HepG2 (cell line): ENCODE measurements at regions not wholly inside any gene's neighbourhood (a gene's known extent, or its start where the extent isn't known, plus 50 kb on each side); places are given as distances from the start of the nearest gene placed in this dataset.

ENCODE experiments used
- ELF1 ChIP-seq: sonication (generic); formaldehyde crosslinking; IDR thresholded peaks from 2 replicates; pipeline ENCODE4 v1.4.0; 2020; ENCODE audit warnings: missing genetic modification reagents
- EP300 ChIP-seq, 3 experiments: sonication (generic) in 1 of 3; formaldehyde crosslinking in 1 of 3; IDR thresholded peaks; 2 replicates each; pipeline versions ENCODE4 v1.5.1 to v1.6.1; 2011 to 2020; ENCODE audit warnings: low read depth in 2 of 3, low read length in 2 of 3, borderline replicate concordance in 1 of 3, improper control_type of control experiment in 1 of 3, mild to moderate bottlenecking in 1 of 3, missing genetic modification reagents in 1 of 3, moderate library complexity in 1 of 3
- FOXJ3 ChIP-seq: sonication (generic); formaldehyde crosslinking; IDR thresholded peaks from 2 replicates; pipeline ENCODE4 v1.4.0; 2020; ENCODE audit warnings: missing genetic modification reagents, mild to moderate bottlenecking, borderline replicate concordance
- FOXP1 ChIP-seq, 2 experiments: fragments of 450-650 bp in 1 of 2; IDR thresholded peaks; 2 replicates each; pipeline ENCODE4 v1.6.1; 2017 to 2018; ENCODE audit warnings: antibody characterized with exemption in 1 of 2
- HNRNPL ChIP-seq: fragments of 200-400 bp; formaldehyde crosslinking; IDR thresholded peaks from 2 replicates; pipeline ENCODE4 v1.6.1; 2017; ENCODE audit warnings: mild to moderate bottlenecking, low read depth, low read length
- IRF9 ChIP-seq: sonication (generic); formaldehyde crosslinking; IDR thresholded peaks from 2 replicates; pipeline ENCODE4 v1.8.0; 2022; ENCODE audit warnings: missing genetic modification reagents, mild to moderate bottlenecking, borderline replicate concordance
- KAT2B ChIP-seq: fragments of 150-350 bp; IDR thresholded peaks from 2 replicates; pipeline ENCODE4 v1.6.1; 2014; ENCODE audit warnings: low read depth, low read length, borderline replicate concordance
- POLR2AphosphoS5 ChIP-seq: IDR thresholded peaks from 2 replicates; pipeline ENCODE4 v1.6.1; 2012; ENCODE audit warnings: low read depth, low read length
- ZBTB40 ChIP-seq, 2 experiments: fragments of 450-650 bp in 1 of 2; sonication (generic) in 1 of 2; formaldehyde crosslinking in 1 of 2; IDR thresholded peaks; 2 replicates each; pipeline versions ENCODE4 v1.6.1 to v1.8.0; 2016 to 2022; ENCODE audit warnings: antibody characterized with exemption in 1 of 2, mild to moderate bottlenecking in 1 of 2, missing genetic modification reagents in 1 of 2
- ZNF251 ChIP-seq: sonication (generic); formaldehyde crosslinking; IDR thresholded peaks from 2 replicates; pipeline ENCODE4 v1.9.0; 2021; ENCODE audit warnings: mild to moderate bottlenecking, missing genetic modification reagents
- ZNF639 ChIP-seq: conservative IDR thresholded peaks from 2 replicates; pipeline ENCODE4 v1.6.1; 2018; ENCODE audit warnings: missing genetic modification reagents
- ZNF704 ChIP-seq: sonication (generic); formaldehyde crosslinking; IDR thresholded peaks from 2 replicates; pipeline ENCODE4 v1.8.1; 2023; ENCODE audit warnings: mild to moderate bottlenecking, inconsistent platforms, moderate library complexity, missing genetic modification reagents, borderline replicate concordance
- ZNF792 ChIP-seq: IDR thresholded peaks from 2 replicates; pipeline ENCODE4 v1.6.1; 2016
- ZNF841 ChIP-seq: sonication (generic); formaldehyde crosslinking; IDR thresholded peaks from 2 replicates; pipeline ENCODE4 v1.8.1; 2023; ENCODE audit warnings: missing genetic modification reagents, borderline replicate concordance

GRCh38 chr2:16317211-16317830 lies 348.3 kb downstream of the CYRIA start:
- TF ChIP-seq EP300 (IDR thresholded peaks at IDR 0.05; ENCODE audit: low read depth in 2 of 2, low read length in 2 of 2) (no peak), EP300 (CRISPR knock-in tag; IDR thresholded peaks at IDR 0.05; ENCODE audit: borderline replicate concordance) (no peak), ZNF704 (no peak), ZBTB40 (IDR thresholded peaks at IDR 0.05) (no peak), ZBTB40 (CRISPR knock-in tag; IDR thresholded peaks at IDR 0.05) (no peak), ZNF251 (CRISPR knock-in tag) (no peak), HNRNPL (no peak), ELF1 (no peak), POLR2AphosphoS5 (no peak), FOXP1 (IDR thresholded peaks at IDR 0.05) (no peak), FOXP1 (CRISPR knock-in tag; IDR thresholded peaks at IDR 0.05) (no peak), ZNF639 (CRISPR knock-in tag) (no peak), ZNF841 (CRISPR knock-in tag) (no peak), ZNF792 (no peak), FOXJ3 (no peak), KAT2B (no peak), IRF9 (no peak)
